ENCODE measurements at regions not wholly inside any gene's neighbourhood (a gene's known extent, or its start where the extent isn't known, plus 50 kb on each side); places are given as distances from the start of the nearest gene placed in this dataset.

DNA sequence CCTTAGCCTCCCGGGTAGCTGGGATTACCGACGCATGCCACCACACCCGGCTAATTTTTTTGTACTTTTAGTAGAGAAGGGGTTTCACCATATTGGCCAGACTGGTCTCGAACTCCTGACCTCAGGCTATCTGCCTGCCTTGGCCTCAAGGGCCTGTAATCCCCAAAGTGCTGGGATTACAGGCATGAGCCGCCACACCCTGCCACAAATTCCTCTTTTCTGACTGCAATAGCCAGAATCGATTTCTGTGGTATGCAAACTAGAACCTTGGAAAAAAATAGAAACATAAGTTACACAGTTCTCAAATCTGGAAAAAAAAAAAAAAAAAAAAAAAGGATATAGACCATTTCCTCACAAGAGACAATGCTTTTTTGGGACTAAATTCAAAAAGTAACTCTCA, 184.6 kb upstream of the EGLN3 start:
- in situ Hi-C loops (cut with HindIII; ENCODE audit: extremely low pct_ligation_motif_present, low pct_unique_long_range_greater_than_20kb) = loop anchor here (5.0 kb wide), 1 partner anchor 92 kb away; no protein-coding TSS in a partner anchor
- ChIA-PET POLR2A (no interaction called here), CTCF (ENCODE audit: low intra/inter-chr PET ratio, low total read pairs) (no interaction called here)
- Histone ChIP-seq H3K9me3 (ENCODE audit: low read length) (no peaks in the 10 kb centered on the region), H3K79me2 (ENCODE audit: insufficient read depth, low read length) (no peaks in the 10 kb centered on the region), H3K27me3 (ENCODE audit: control insufficient read depth in 1 of 2, insufficient read depth in 2 of 2, low read length in 2 of 2) (peaks cover 0 to 22% of the 10 kb centered on the region in 2 experiments; a peak in 3 of 5 replicates), H2AFZ (ENCODE audit: low read length) (no peak overlapping the region), H3K4me1 (ENCODE audit: insufficient read depth, low read length) (peaks cover 43% of the 10 kb centered on the region), H3K4me2 (ENCODE audit: low read depth, low read length) (no peak overlapping the region), H3K9ac (ENCODE audit: insufficient read depth, low read depth, low read length) (no peak overlapping the region), H4K20me1 (ENCODE audit: insufficient read depth, low read length) (no peaks in the 10 kb centered on the region), H3K27ac (ENCODE audit: extremely low read length, insufficient read depth, low read length) (no peak overlapping the region), H3K36me3 (replicated peaks in 1 of 2; ENCODE audit: control insufficient read depth in 1 of 2, insufficient read depth in 2 of 2, low read length in 2 of 2) (no peaks in the 10 kb centered on the region), H3K4me3 (replicated peaks in 1 of 3; ENCODE audit: insufficient read depth in 1 of 3, low read depth in 2 of 3, low read length in 3 of 3) (no peak overlapping the region)
- no peak for DNase-seq (ENCODE audit: low spot score)
- intact Hi-C loops (cut with micrococcal nuclease; ENCODE audit: unreplicated experiment) = no loop called here
- WGBS (ENCODE audit: low lambda C conversion rate) = 38% methylated on average over 7 of the region's 7 CpGs
- BruUV-seq (replicated peaks) = no TSS peak
- no peak for TF ChIP-seq MXI1 (IDR thresholded peaks at IDR 0.05; ENCODE audit: borderline replicate concordance, low read depth, low read length)
- no peak for TF ChIP-seq SMC3 (IDR thresholded peaks at IDR 0.05; ENCODE audit: low read length)
- no peak for TF ChIP-seq TCF12 (IDR thresholded peaks at IDR 0.05)
- 0 out of 2 replicates have a peak, but pooled peaks have one; percentile 20 for TF ChIP-seq TCF12 (CRISPR knock-in tag; IDR thresholded peaks at IDR 0.05)
- TF ChIP-seq ZNF562 (CRISPR knock-in tag; IDR thresholded peaks at IDR 0.05; ENCODE audit: borderline replicate concordance) = no peak
- TF ChIP-seq, protein P1, sequence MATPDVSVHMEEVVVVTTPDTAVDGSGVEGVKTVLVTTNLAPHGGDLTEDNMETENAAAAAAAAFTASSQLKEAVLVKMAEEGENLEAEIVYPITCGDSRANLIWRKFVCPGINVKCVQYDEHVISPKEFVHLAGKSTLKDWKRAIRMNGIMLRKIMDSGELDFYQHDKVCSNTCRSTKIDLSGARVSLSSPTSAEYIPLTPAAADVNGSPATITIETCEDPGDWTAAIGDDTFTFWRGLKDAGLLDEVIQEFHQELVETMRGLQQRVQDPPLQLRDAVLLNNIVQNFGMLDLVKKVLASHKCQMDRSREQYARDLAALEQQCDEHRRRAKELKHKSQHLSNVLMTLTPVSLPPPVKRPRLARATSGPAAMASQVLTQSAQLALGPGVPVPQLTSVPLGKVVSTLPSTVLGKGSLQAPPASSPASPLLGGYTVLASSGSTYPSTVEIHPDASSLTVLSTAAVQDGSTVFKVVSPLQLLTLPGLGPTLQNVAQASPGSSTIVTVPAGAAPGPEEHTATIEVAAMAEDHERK (CRISPR knock-in tag; IDR thresholded peaks at IDR 0.05; ENCODE audit: low read depth) = no peak
- TF ChIP-seq HMG20B (CRISPR knock-in tag; conservative IDR thresholded peaks at IDR 0.05) = no peak
- no peak for TF ChIP-seq ZNF83 (CRISPR knock-in tag; IDR thresholded peaks at IDR 0.05; ENCODE audit: borderline replicate concordance)
- TF ChIP-seq, protein P2, sequence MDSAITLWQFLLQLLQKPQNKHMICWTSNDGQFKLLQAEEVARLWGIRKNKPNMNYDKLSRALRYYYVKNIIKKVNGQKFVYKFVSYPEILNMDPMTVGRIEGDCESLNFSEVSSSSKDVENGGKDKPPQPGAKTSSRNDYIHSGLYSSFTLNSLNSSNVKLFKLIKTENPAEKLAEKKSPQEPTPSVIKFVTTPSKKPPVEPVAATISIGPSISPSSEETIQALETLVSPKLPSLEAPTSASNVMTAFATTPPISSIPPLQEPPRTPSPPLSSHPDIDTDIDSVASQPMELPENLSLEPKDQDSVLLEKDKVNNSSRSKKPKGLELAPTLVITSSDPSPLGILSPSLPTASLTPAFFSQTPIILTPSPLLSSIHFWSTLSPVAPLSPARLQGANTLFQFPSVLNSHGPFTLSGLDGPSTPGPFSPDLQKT (CRISPR knock-in tag; IDR thresholded peaks at IDR 0.05; ENCODE audit: borderline replicate concordance) = no peak
- TF ChIP-seq, protein P3, sequence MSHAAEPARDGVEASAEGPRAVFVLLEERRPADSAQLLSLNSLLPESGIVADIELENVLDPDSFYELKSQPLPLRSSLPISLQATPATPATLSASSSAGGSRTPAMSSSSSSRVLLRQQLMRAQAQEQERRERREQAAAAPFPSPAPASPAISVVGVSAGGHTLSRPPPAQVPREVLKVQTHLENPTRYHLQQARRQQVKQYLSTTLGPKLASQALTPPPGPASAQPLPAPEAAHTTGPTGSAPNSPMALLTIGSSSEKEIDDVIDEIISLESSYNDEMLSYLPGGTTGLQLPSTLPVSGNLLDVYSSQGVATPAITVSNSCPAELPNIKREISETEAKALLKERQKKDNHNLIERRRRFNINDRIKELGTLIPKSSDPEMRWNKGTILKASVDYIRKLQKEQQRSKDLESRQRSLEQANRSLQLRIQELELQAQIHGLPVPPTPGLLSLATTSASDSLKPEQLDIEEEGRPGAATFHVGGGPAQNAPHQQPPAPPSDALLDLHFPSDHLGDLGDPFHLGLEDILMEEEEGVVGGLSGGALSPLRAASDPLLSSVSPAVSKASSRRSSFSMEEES (CRISPR knock-in tag; IDR thresholded peaks at IDR 0.05) = no peak
- FAIRE-seq = no peak
- ATAC-seq = no peak

Measured in HepG2 (cell line).